ENCODE measurements at regions not wholly inside any gene's neighbourhood (a gene's known extent, or its start where the extent isn't known, plus 50 kb on each side); places are given as distances from the start of the nearest gene placed in this dataset.
"Not testable (repeated sequence)": the region's sequence is repeated elsewhere in the genome, so short reads cannot be mapped to it uniquely, and the experiment has no call there.

GRCh38 chr5:15304066-15304731 lies 195.8 kb upstream of the FBXL7 start:
- H3K27me3 ChIP-seq (ENCODE audit: control insufficient read depth in 2 of 2, insufficient read depth in 1 of 2, low read length in 1 of 2), result no peaks in the 10 kb centered on the region
- 79% methylated on average over 2 of the region's 2 CpGs for WGBS
- DNase-seq (ENCODE audit: low read depth in 6 of 9, low spot score in 9 of 9), result no peak
- H3K4me1 ChIP-seq (ENCODE audit: control insufficient read depth in 2 of 2, insufficient read depth in 2 of 2, low read length in 2 of 2), result no peaks in the 10 kb centered on the region
- H3K27ac ChIP-seq (ENCODE audit: low read depth in 1 of 2, low read length in 1 of 2), result no peak overlapping the region
- no peak overlapping the region for H3K4me3 ChIP-seq (ENCODE audit: low read length in 2 of 2)
- no peaks in the 10 kb centered on the region for H3K36me3 ChIP-seq (ENCODE audit: control insufficient read depth in 2 of 2, insufficient read depth in 2 of 2, low read length in 1 of 2)
- H3K9me3 ChIP-seq (ENCODE audit: control insufficient read depth in 2 of 2, insufficient read depth in 1 of 2, low read length in 1 of 2), result no peaks in the 10 kb centered on the region

- Histone ChIP-seq H3K27me3 (ENCODE audit: control insufficient read depth in 2 of 2, insufficient read depth in 1 of 2, low read length in 1 of 2) (no peaks in the 10 kb centered on the region), H3K4me1 (ENCODE audit: control insufficient read depth in 2 of 2, insufficient read depth in 2 of 2, low read length in 2 of 2) (no peaks in the 10 kb centered on the region), H3K4me3 (ENCODE audit: low read length in 2 of 2) (no peak overlapping the region), H3K36me3 (ENCODE audit: control insufficient read depth in 2 of 2, insufficient read depth in 2 of 2, low read length in 1 of 2) (no peaks in the 10 kb centered on the region), H3K9me3 (ENCODE audit: control insufficient read depth in 2 of 2, insufficient read depth in 1 of 2, low read length in 1 of 2) (no peaks in the 10 kb centered on the region), H3K27ac (ENCODE audit: low read depth in 1 of 2, low read length in 1 of 2) (no peak overlapping the region)
- DNase-seq (ENCODE audit: low read depth in 6 of 9, low spot score in 9 of 9), result no peak
- 88% methylated on average over 5 of the region's 5 CpGs for WGBS
These were observed 199.8 kb upstream of the FBXL7 start for GRCh38 chr5:15300141-15300540.

- Histone ChIP-seq H3K27me3 (ENCODE audit: control insufficient read depth in 2 of 2, insufficient read depth in 1 of 2, low read length in 1 of 2) (no peaks in the 10 kb centered on the region), H3K4me3 (ENCODE audit: low read length in 2 of 2) (no peak overlapping the region), H3K4me1 (ENCODE audit: control insufficient read depth in 2 of 2, insufficient read depth in 2 of 2, low read length in 2 of 2) (no peaks in the 10 kb centered on the region), H3K27ac (ENCODE audit: low read depth in 1 of 2, low read length in 1 of 2) (no peak overlapping the region), H3K9me3 (ENCODE audit: control insufficient read depth in 2 of 2, insufficient read depth in 1 of 2, low read length in 1 of 2) (peaks cover 0 to 6% of the 10 kb centered on the region in 2 donors), H3K36me3 (ENCODE audit: control insufficient read depth in 2 of 2, insufficient read depth in 2 of 2, low read length in 1 of 2) (no peaks in the 10 kb centered on the region)
- no peak for DNase-seq (ENCODE audit: low read depth in 6 of 9, low spot score in 9 of 9)
- 94% methylated on average over 6 of the region's 6 CpGs for WGBS
These were observed 209.0 kb upstream of the FBXL7 start for GRCh38 chr5:15290953-15291352.

- Histone ChIP-seq H3K4me1 (ENCODE audit: control insufficient read depth in 2 of 2, insufficient read depth in 2 of 2, low read length in 2 of 2) (no peaks in the 10 kb centered on the region), H3K27me3 (ENCODE audit: control insufficient read depth in 2 of 2, insufficient read depth in 1 of 2, low read length in 1 of 2) (no peaks in the 10 kb centered on the region), H3K9me3 (ENCODE audit: control insufficient read depth in 2 of 2, insufficient read depth in 1 of 2, low read length in 1 of 2) (peaks cover 0 to 6% of the 10 kb centered on the region in 2 donors), H3K36me3 (ENCODE audit: control insufficient read depth in 2 of 2, insufficient read depth in 2 of 2, low read length in 1 of 2) (no peaks in the 10 kb centered on the region), H3K27ac (ENCODE audit: low read depth in 1 of 2, low read length in 1 of 2) (no peak overlapping the region), H3K4me3 (ENCODE audit: low read length in 2 of 2) (no peak overlapping the region)
- no peak for DNase-seq (ENCODE audit: low read depth in 6 of 9, low spot score in 9 of 9)
- WGBS, result 17% methylated on average over 1 of the region's 1 CpG
These were observed 213.3 kb upstream of the FBXL7 start for GRCh38 chr5:15286650-15287049.

GRCh38 chr5:15285901-15286583 lies 213.9 kb upstream of the FBXL7 start:
- DNase-seq (ENCODE audit: low read depth in 6 of 9, low spot score in 9 of 9), result no peak
- H3K9me3 ChIP-seq (ENCODE audit: control insufficient read depth in 2 of 2, insufficient read depth in 1 of 2, low read length in 1 of 2), result peaks cover 0 to 1% of the 10 kb centered on the region in 2 donors
- H3K27me3 ChIP-seq (ENCODE audit: control insufficient read depth in 2 of 2, insufficient read depth in 1 of 2, low read length in 1 of 2), result no peaks in the 10 kb centered on the region
- H3K4me3 ChIP-seq (ENCODE audit: low read length in 2 of 2), result no peak overlapping the region
- H3K4me1 ChIP-seq (ENCODE audit: control insufficient read depth in 2 of 2, insufficient read depth in 2 of 2, low read length in 2 of 2), result no peaks in the 10 kb centered on the region
- 67% methylated on average over 5 of the region's 5 CpGs for WGBS
- H3K27ac ChIP-seq (ENCODE audit: low read depth in 1 of 2, low read length in 1 of 2), result no peak overlapping the region
- no peaks in the 10 kb centered on the region for H3K36me3 ChIP-seq (ENCODE audit: control insufficient read depth in 2 of 2, insufficient read depth in 2 of 2, low read length in 1 of 2)

GRCh38 chr5:15284706-15285105 lies 215.3 kb upstream of the FBXL7 start:
- Histone ChIP-seq H3K36me3 (ENCODE audit: control insufficient read depth in 2 of 2, insufficient read depth in 2 of 2, low read length in 1 of 2) (no peaks in the 10 kb centered on the region), H3K27me3 (ENCODE audit: control insufficient read depth in 2 of 2, insufficient read depth in 1 of 2, low read length in 1 of 2) (no peaks in the 10 kb centered on the region), H3K9me3 (ENCODE audit: control insufficient read depth in 2 of 2, insufficient read depth in 1 of 2, low read length in 1 of 2) (no peaks in the 10 kb centered on the region), H3K27ac (ENCODE audit: low read depth in 1 of 2, low read length in 1 of 2) (no peak overlapping the region), H3K4me3 (ENCODE audit: low read length in 2 of 2) (no peak overlapping the region), H3K4me1 (ENCODE audit: control insufficient read depth in 2 of 2, insufficient read depth in 2 of 2, low read length in 2 of 2) (no peaks in the 10 kb centered on the region)
- no peak for DNase-seq (ENCODE audit: low read depth in 6 of 9, low spot score in 9 of 9)

- no peaks in the 10 kb centered on the region for H3K9me3 ChIP-seq (ENCODE audit: control insufficient read depth in 2 of 2, insufficient read depth in 1 of 2, low read length in 1 of 2)
- H3K4me3 ChIP-seq (ENCODE audit: low read length in 2 of 2), result no peak overlapping the region
- H3K36me3 ChIP-seq (ENCODE audit: control insufficient read depth in 2 of 2, insufficient read depth in 2 of 2, low read length in 1 of 2), result no peaks in the 10 kb centered on the region
- H3K4me1 ChIP-seq (ENCODE audit: control insufficient read depth in 2 of 2, insufficient read depth in 2 of 2, low read length in 2 of 2), result no peaks in the 10 kb centered on the region
- H3K27me3 ChIP-seq (ENCODE audit: control insufficient read depth in 2 of 2, insufficient read depth in 1 of 2, low read length in 1 of 2), result no peaks in the 10 kb centered on the region
- no peak overlapping the region for H3K27ac ChIP-seq (ENCODE audit: low read depth in 1 of 2, low read length in 1 of 2)
- no peak for DNase-seq (ENCODE audit: low read depth in 6 of 9, low spot score in 9 of 9)
- WGBS, result 82% methylated on average over 2 of the region's 2 CpGs
These were observed 216.9 kb upstream of the FBXL7 start for GRCh38 chr5:15283076-15283475.

- 89% methylated on average over 2 of the region's 2 CpGs for WGBS
- no peaks in the 10 kb centered on the region for H3K36me3 ChIP-seq (ENCODE audit: control insufficient read depth in 2 of 2, insufficient read depth in 2 of 2, low read length in 1 of 2)
- H3K9me3 ChIP-seq (ENCODE audit: control insufficient read depth in 2 of 2, insufficient read depth in 1 of 2, low read length in 1 of 2), result no peaks in the 10 kb centered on the region
- H3K4me3 ChIP-seq (ENCODE audit: low read length in 2 of 2), result no peak overlapping the region
- DNase-seq (ENCODE audit: low read depth in 6 of 9, low spot score in 9 of 9), result no peak
- H3K27ac ChIP-seq (ENCODE audit: low read depth in 1 of 2, low read length in 1 of 2), result no peak overlapping the region
- no peaks in the 10 kb centered on the region for H3K4me1 ChIP-seq (ENCODE audit: control insufficient read depth in 2 of 2, insufficient read depth in 2 of 2, low read length in 2 of 2)
- H3K27me3 ChIP-seq (ENCODE audit: control insufficient read depth in 2 of 2, insufficient read depth in 1 of 2, low read length in 1 of 2), result no peaks in the 10 kb centered on the region
These were observed 217.4 kb upstream of the FBXL7 start for GRCh38 chr5:15282611-15283010.

GRCh38 chr5:15271596-15271995 lies 228.4 kb upstream of the FBXL7 start:
- 75% methylated on average over 9 of the region's 9 CpGs for WGBS
- not testable (repeated sequence) for H3K27me3 ChIP-seq (ENCODE audit: control insufficient read depth in 2 of 2, insufficient read depth in 1 of 2, low read length in 1 of 2); H3K4me3 ChIP-seq (ENCODE audit: low read length in 2 of 2); H3K27ac ChIP-seq (ENCODE audit: low read depth in 1 of 2, low read length in 1 of 2); H3K4me1 ChIP-seq (ENCODE audit: control insufficient read depth in 2 of 2, insufficient read depth in 2 of 2, low read length in 2 of 2); DNase-seq (ENCODE audit: low read depth in 6 of 9, low spot score in 9 of 9); H3K9me3 ChIP-seq (ENCODE audit: control insufficient read depth in 2 of 2, insufficient read depth in 1 of 2, low read length in 1 of 2); H3K36me3 ChIP-seq (ENCODE audit: control insufficient read depth in 2 of 2, insufficient read depth in 2 of 2, low read length in 1 of 2)

Data from thymus (tissue), 11 donors.